ENCODE measurements at regions not wholly inside any gene's neighbourhood (a gene's known extent, or its start where the extent isn't known, plus 50 kb on each side); places are given as distances from the start of the nearest gene placed in this dataset.

- TF ChIP-seq BCL11A (IDR thresholded peaks at IDR 0.05; ENCODE audit: low read depth in 2 of 2, low read length in 2 of 2) = no peak
- TF ChIP-seq RNF2 (IDR thresholded peaks at IDR 0.05; ENCODE audit: borderline replicate concordance, low read depth, low read length, missing control alignments, poor library complexity, severe bottlenecking) = no peak
- no peak for TF ChIP-seq RFX5 (IDR thresholded peaks at IDR 0.05; ENCODE audit: borderline replicate concordance, low read depth, low read length)
- TF ChIP-seq PHF8 (conservative IDR thresholded peaks at IDR 0.05; ENCODE audit: low read depth, low read length) = no peak
Measured at GRCh38 chr9:28868228-28868990, 1295.1 kb upstream of the C9orf72 start (continued).
